ENCODE measurements at regions not wholly inside any gene's neighbourhood (a gene's known extent, or its start where the extent isn't known, plus 50 kb on each side); places are given as distances from the start of the nearest gene placed in this dataset.
"Not testable (repeated sequence)": the region's sequence is repeated elsewhere in the genome, so short reads cannot be mapped to it uniquely, and the experiment has no call there.

DNA sequence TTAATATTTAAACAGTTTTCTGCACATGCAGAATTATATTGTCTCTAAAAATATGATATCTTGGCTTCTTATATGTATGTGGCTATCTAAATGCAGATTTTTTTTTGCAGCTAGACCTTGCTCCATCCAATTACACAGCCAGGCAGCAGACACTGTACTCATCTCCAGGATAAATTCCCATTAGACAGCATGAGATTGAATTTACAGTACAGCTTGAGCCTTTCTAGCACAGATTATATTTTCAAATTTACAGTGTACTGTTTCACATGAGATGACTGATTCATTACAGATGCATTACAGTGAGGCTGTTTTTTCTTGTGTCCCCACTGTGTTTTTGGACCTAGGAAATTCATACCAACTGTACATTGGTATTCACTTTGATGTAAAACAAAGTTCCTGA, 134.9 kb downstream of the OTOL1 start:
- no peak overlapping the region for H3K4me3 ChIP-seq
- no peaks in the 10 kb centered on the region for H3K36me3 ChIP-seq
- intact Hi-C loops (cut with DNase I; ENCODE audit: low total_unique reads), result no loop called here
- no peaks in the 10 kb centered on the region for H3K9me3 ChIP-seq
- H3K27me3 ChIP-seq, result peaks cover 0 to 2% of the 10 kb centered on the region in 2 donors
- no peak overlapping the region for H3K27ac ChIP-seq
- DNase-seq, result no peak
- H3K4me1 ChIP-seq, result no peaks in the 10 kb centered on the region
- TF ChIP-seq, protein P1, sequence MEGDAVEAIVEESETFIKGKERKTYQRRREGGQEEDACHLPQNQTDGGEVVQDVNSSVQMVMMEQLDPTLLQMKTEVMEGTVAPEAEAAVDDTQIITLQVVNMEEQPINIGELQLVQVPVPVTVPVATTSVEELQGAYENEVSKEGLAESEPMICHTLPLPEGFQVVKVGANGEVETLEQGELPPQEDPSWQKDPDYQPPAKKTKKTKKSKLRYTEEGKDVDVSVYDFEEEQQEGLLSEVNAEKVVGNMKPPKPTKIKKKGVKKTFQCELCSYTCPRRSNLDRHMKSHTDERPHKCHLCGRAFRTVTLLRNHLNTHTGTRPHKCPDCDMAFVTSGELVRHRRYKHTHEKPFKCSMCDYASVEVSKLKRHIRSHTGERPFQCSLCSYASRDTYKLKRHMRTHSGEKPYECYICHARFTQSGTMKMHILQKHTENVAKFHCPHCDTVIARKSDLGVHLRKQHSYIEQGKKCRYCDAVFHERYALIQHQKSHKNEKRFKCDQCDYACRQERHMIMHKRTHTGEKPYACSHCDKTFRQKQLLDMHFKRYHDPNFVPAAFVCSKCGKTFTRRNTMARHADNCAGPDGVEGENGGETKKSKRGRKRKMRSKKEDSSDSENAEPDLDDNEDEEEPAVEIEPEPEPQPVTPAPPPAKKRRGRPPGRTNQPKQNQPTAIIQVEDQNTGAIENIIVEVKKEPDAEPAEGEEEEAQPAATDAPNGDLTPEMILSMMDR (IDR thresholded peaks at IDR 0.05), result no peak

GRCh38 chr3:161637559-161637958, 141.0 kb downstream of the OTOL1 start:
- TF ChIP-seq, protein P1 (IDR thresholded peaks at IDR 0.05), result no peak
- H3K27ac ChIP-seq, result no peak overlapping the region
- H3K27me3 ChIP-seq, result peaks cover 0 to 2% of the 10 kb centered on the region in 2 donors
- no peaks in the 10 kb centered on the region for H3K36me3 ChIP-seq
- DNase-seq, result no peak
- no peak overlapping the region for H3K4me3 ChIP-seq
- intact Hi-C loops (cut with DNase I; ENCODE audit: low total_unique reads), result no loop called here
- H3K4me1 ChIP-seq, result no peaks in the 10 kb centered on the region
- no peaks in the 10 kb centered on the region for H3K9me3 ChIP-seq

GRCh38 chr3:161639095-161639494, 142.5 kb downstream of the OTOL1 start:
- H3K27me3 ChIP-seq; intact Hi-C loops (cut with DNase I; ENCODE audit: low total_unique reads); H3K4me1 ChIP-seq; H3K4me3 ChIP-seq; DNase-seq; H3K27ac ChIP-seq; H3K9me3 ChIP-seq; H3K36me3 ChIP-seq: not testable (repeated sequence)

- Histone ChIP-seq H3K9me3 (no peaks in the 10 kb centered on the region), H3K27me3 (peaks cover 0 to 2% of the 10 kb centered on the region in 2 donors), H3K4me3 (no peak overlapping the region), H3K36me3 (no peaks in the 10 kb centered on the region), H3K4me1 (no peaks in the 10 kb centered on the region), H3K27ac (no peak overlapping the region)
- intact Hi-C loops (cut with DNase I; ENCODE audit: low total_unique reads), result no loop called here
- no peak for DNase-seq
- TF ChIP-seq, protein P1 (IDR thresholded peaks at IDR 0.05), result no peak
These were observed 143.6 kb downstream of the OTOL1 start for GRCh38 chr3:161640181-161640580.

- Histone ChIP-seq H3K27ac (no peak overlapping the region), H3K4me3 (no peak overlapping the region), H3K27me3 (no peaks in the 10 kb centered on the region), H3K4me1 (no peaks in the 10 kb centered on the region), H3K9me3 (no peaks in the 10 kb centered on the region), H3K36me3 (no peaks in the 10 kb centered on the region)
- intact Hi-C loops (cut with DNase I; ENCODE audit: low total_unique reads), result no loop called here
- TF ChIP-seq, protein P1 (IDR thresholded peaks at IDR 0.05), result no peak
- DNase-seq, result no peak
These were observed 144.7 kb downstream of the OTOL1 start for GRCh38 chr3:161641287-161641686.

GRCh38 chr3:161644891-161645635, 148.5 kb downstream of the OTOL1 start:
- Histone ChIP-seq H3K36me3 (no peaks in the 10 kb centered on the region), H3K4me3 (no peak overlapping the region), H3K9me3 (no peaks in the 10 kb centered on the region), H3K4me1 (no peaks in the 10 kb centered on the region), H3K27me3 (no peaks in the 10 kb centered on the region), H3K27ac (no peak overlapping the region)
- TF ChIP-seq, protein P1 (IDR thresholded peaks at IDR 0.05), result no peak
- intact Hi-C loops (cut with DNase I; ENCODE audit: low total_unique reads), result no loop called here
- DNase-seq, result no peak

Measured in tibial artery (tissue), 4 donors.